ENCODE measurements at regions not wholly inside any gene's neighbourhood (a gene's known extent, or its start where the extent isn't known, plus 50 kb on each side); places are given as distances from the start of the nearest gene placed in this dataset.

- TF ChIP-seq CTCF (IDR thresholded peaks at IDR 0.05) (no peak), EZH2 (IDR thresholded peaks at IDR 0.05) (no peak)
Observed at GRCh38 chr1:30147188-30147587, 576.2 kb downstream of the MATN1 start.

All from neural progenitor cell (in vitro differentiated cells).